ENCODE measurements at regions not wholly inside any gene's neighbourhood (a gene's known extent, or its start where the extent isn't known, plus 50 kb on each side); places are given as distances from the start of the nearest gene placed in this dataset.
A peak's percentile ranks its signal among the peaks of the same experiment; 100 is the strongest.

GRCh38 chr5:158387499-158387898 lies 528.6 kb upstream of the CLINT1 start:
- Histone ChIP-seq H3K27me3 (ENCODE audit: insufficient read depth, poor library complexity, severe bottlenecking) (no peaks in the 10 kb centered on the region), H3K4me3 (replicated peaks; ENCODE audit: insufficient read depth, low read length) (no peak overlapping the region), H3K27ac (replicated peaks) (no peak overlapping the region)
- no peak for DNase-seq (ENCODE audit: low read depth in 1 of 2, low spot score in 1 of 2)
- TF ChIP-seq CTCF (IDR thresholded peaks at IDR 0.05; ENCODE audit: insufficient read depth, low read length) (no peak), GABPA (IDR thresholded peaks at IDR 0.05; ENCODE audit: low read depth) (no peak), SPI1 (IDR thresholded peaks at IDR 0.05; ENCODE audit: borderline replicate concordance, low read depth) (no peak), POLR2AphosphoS5 (IDR thresholded peaks at IDR 0.05; ENCODE audit: low read depth) (no peak), REST (IDR thresholded peaks at IDR 0.05; ENCODE audit: insufficient replicate concordance, low read depth) (no peak)

- H3K27me3 ChIP-seq (ENCODE audit: insufficient read depth, poor library complexity, severe bottlenecking) = no peaks in the 10 kb centered on the region
- no peak overlapping the region for H3K27ac ChIP-seq (replicated peaks)
- no peak for DNase-seq (ENCODE audit: low read depth in 1 of 2, low spot score in 1 of 2)
- TF ChIP-seq REST (IDR thresholded peaks at IDR 0.05; ENCODE audit: insufficient replicate concordance, low read depth) (no peak), CTCF (IDR thresholded peaks at IDR 0.05; ENCODE audit: insufficient read depth, low read length) (no peak), POLR2AphosphoS5 (IDR thresholded peaks at IDR 0.05; ENCODE audit: low read depth) (no peak), GABPA (IDR thresholded peaks at IDR 0.05; ENCODE audit: low read depth) (no peak), SPI1 (IDR thresholded peaks at IDR 0.05; ENCODE audit: borderline replicate concordance, low read depth) (no peak)
- H3K4me3 ChIP-seq (replicated peaks; ENCODE audit: insufficient read depth, low read length) = no peak overlapping the region
Observed at GRCh38 chr5:158385982-158386381, 527.0 kb upstream of the CLINT1 start.

GRCh38 chr5:158384535-158385481 lies 525.9 kb upstream of the CLINT1 start:
- Histone ChIP-seq H3K27me3 (ENCODE audit: insufficient read depth, poor library complexity, severe bottlenecking) (no peaks in the 10 kb centered on the region), H3K27ac (replicated peaks) (no peak overlapping the region), H3K4me3 (replicated peaks; ENCODE audit: insufficient read depth, low read length) (no peak overlapping the region)
- TF ChIP-seq SPI1 (IDR thresholded peaks at IDR 0.05; ENCODE audit: borderline replicate concordance, low read depth) (no peak), POLR2AphosphoS5 (IDR thresholded peaks at IDR 0.05; ENCODE audit: low read depth) (no peak), GABPA (IDR thresholded peaks at IDR 0.05; ENCODE audit: low read depth) (no peak), REST (IDR thresholded peaks at IDR 0.05; ENCODE audit: insufficient replicate concordance, low read depth) (no peak), CTCF (IDR thresholded peaks at IDR 0.05; ENCODE audit: insufficient read depth, low read length) (no peak)
- DNase-seq (ENCODE audit: low read depth in 1 of 2, low spot score in 1 of 2) = peak; percentile 8 to 38

Measured in HL-60 (cell line).